SW 1271 (cell line): ENCODE measurements at regions not wholly inside any gene's neighbourhood (a gene's known extent, or its start where the extent isn't known, plus 50 kb on each side); places are given as distances from the start of the nearest gene placed in this dataset.

Source experiments
- DNase-seq, 2 experiments: peaks; one replicate each; lab custom pipeline; 2025; lab: John Stamatoyannopoulos, UW

- no peak for DNase-seq
These were observed 647.7 kb downstream of the LTN1 start for GRCh38 chr21:28344985-28345384.

- DNase-seq: no peak
These were observed 650.4 kb downstream of the LTN1 start for GRCh38 chr21:28342212-28342810.

GRCh38 chr21:28339403-28339802 is 653.3 kb downstream of the LTN1 start:
- DNase-seq: no peak

- no peak for DNase-seq
These were observed 653.9 kb downstream of the LTN1 start for GRCh38 chr21:28338701-28339305.

GRCh38 chr21:28337315-28337714 is 655.4 kb downstream of the LTN1 start:
- peak; percentile 1 to 14 for DNase-seq

GRCh38 chr21:28336314-28336713 is 656.4 kb downstream of the LTN1 start:
- peak in 1 of 2 experiments; percentile 18 for DNase-seq

- no peak for DNase-seq
These were observed 658.3 kb downstream of the LTN1 start for GRCh38 chr21:28334407-28334806.

- no peak for DNase-seq
These were observed 659.0 kb downstream of the LTN1 start for GRCh38 chr21:28333578-28334075.

- DNase-seq: no peak
These were observed 659.9 kb downstream of the LTN1 start for GRCh38 chr21:28332796-28333195.

- DNase-seq: no peak
These were observed 667.1 kb downstream of the LTN1 start for GRCh38 chr21:28325618-28326017.

GRCh38 chr21:28324690-28325089 is 668.0 kb downstream of the LTN1 start:
- no peak for DNase-seq

GRCh38 chr21:28317177-28317950 is 675.3 kb downstream of the LTN1 start:
- DNase-seq: no peak

GRCh38 chr21:28311411-28312190 is 681.1 kb downstream of the LTN1 start:
- no peak for DNase-seq

GRCh38 chr21:28310711-28311110 is 682.0 kb downstream of the LTN1 start:
- no peak for DNase-seq

- DNase-seq: no peak
These were observed 682.4 kb downstream of the LTN1 start for GRCh38 chr21:28310171-28310685.

GRCh38 chr21:28309596-28309995 is 683.1 kb downstream of the LTN1 start:
- DNase-seq: no peak

GRCh38 chr21:28308516-28308915 is 684.2 kb downstream of the LTN1 start:
- no peak for DNase-seq

GRCh38 chr21:28299946-28300345 is 692.7 kb downstream of the LTN1 start:
- DNase-seq: no peak

GRCh38 chr21:28298251-28298672 is 694.4 kb downstream of the LTN1 start:
- no peak for DNase-seq

- peak; percentile 14 to 57 for DNase-seq
These were observed 698.6 kb downstream of the LTN1 start for GRCh38 chr21:28294051-28294450.

GRCh38 chr21:28283641-28284490 is 708.8 kb downstream of the LTN1 start:
- no peak for DNase-seq
